GM23338 (cell line): ENCODE measurements at regions not wholly inside any gene's neighbourhood (a gene's known extent, or its start where the extent isn't known, plus 50 kb on each side); places are given as distances from the start of the nearest gene placed in this dataset.

Source experiments
- CREB1 ChIP-seq: fragments of 250-450 bp; sonication (Bioruptor Pico); IDR thresholded peaks from 2 replicates; pipeline ENCODE4 v1.5.0; 2020; ENCODE audit warnings: low read depth, mild to moderate bottlenecking, moderate library complexity
- CTCF ChIP-seq, 2 experiments: fragments of 200-600 bp in 1 of 2; sonication (generic) in 1 of 2; conservative IDR thresholded peaks; 2 replicates each; pipeline versions ENCODE4 v1.5.1 to v1.6.1; 2016 to 2017; ENCODE audit warnings: antibody characterized with exemption in 2 of 2, low read depth in 2 of 2, mild to moderate bottlenecking in 2 of 2, moderate library complexity in 1 of 2
- EZH2phosphoT487 ChIP-seq: fragments of 200-600 bp; sonication (generic); IDR thresholded peaks from one replicate; pipeline ENCODE4 v1.8.1; 2018; ENCODE audit warnings: antibody characterized with exemption; ENCODE audit not compliant: unreplicated experiment
- JUNB ChIP-seq: IDR thresholded peaks from one replicate; pipeline ENCODE4 v1.6.1; 2016; ENCODE audit warnings: antibody characterized with exemption; ENCODE audit not compliant: unreplicated experiment
- REST ChIP-seq: IDR thresholded peaks from one replicate; pipeline ENCODE4 v1.6.1; 2018; ENCODE audit warnings: antibody characterized with exemption; ENCODE audit not compliant: unreplicated experiment
- ZNF462 ChIP-seq: fragments of 250-450 bp; sonication (Bioruptor Pico); IDR thresholded peaks from 2 replicates; pipeline ENCODE4 v1.5.0; 2020; ENCODE audit warnings: mild to moderate bottlenecking, moderate library complexity

GRCh38 chr17:31627960-31628359 lies 231.1 kb downstream of the COPRS start (continued):
- TF ChIP-seq ZNF462 (CRISPR knock-in tag) = no peak
- TF ChIP-seq EZH2phosphoT487 = no peak
- no peak for TF ChIP-seq CREB1 (CRISPR knock-in tag)
- TF ChIP-seq CTCF (conservative IDR thresholded peaks at IDR 0.05; ENCODE audit: low read depth in 2 of 2) = no peak
- TF ChIP-seq REST = no peak
- no peak for TF ChIP-seq JUNB
